Cardiac muscle cell (in vitro differentiated cells and primary cell): ENCODE measurements at regions not wholly inside any gene's neighbourhood (a gene's known extent, or its start where the extent isn't known, plus 50 kb on each side); places are given as distances from the start of the nearest gene placed in this dataset.

Source experiments
- DNase-seq, 2 donors: peaks; one replicate each; pipeline versions ENCODE4 v3.0.0 to v3.0.0-alpha.2; 2010 to 2017; ENCODE audit warnings: low read depth in 1 of 2, low spot score in 1 of 2
- H3K27ac ChIP-seq: fragments of 200-600 bp; sonication (generic); 2 replicates; pipeline ENCODE4 v1.5.1; 2016
- H3K27me3 ChIP-seq: fragments of 200-600 bp; sonication (generic); 2 replicates; pipeline ENCODE4 v1.6.0; 2016; ENCODE audit warnings: control low read depth
- H3K36me3 ChIP-seq: fragments of 200-600 bp; sonication (generic); 2 replicates; pipeline ENCODE4 v1.5.1; 2016; ENCODE audit warnings: control low read depth
- H3K4me1 ChIP-seq: fragments of 200-600 bp; sonication (generic); 2 replicates; pipeline ENCODE4 v1.8.1; 2017; ENCODE audit warnings: low read depth, mild to moderate bottlenecking, mixed run types
- H3K4me3 ChIP-seq: fragments of 200-600 bp; sonication (generic); 2 replicates; pipeline ENCODE4 v1.5.1; 2016; ENCODE audit warnings: mild to moderate bottlenecking
- H3K9me3 ChIP-seq: fragments of 200-600 bp; sonication (generic); 2 replicates; pipeline ENCODE4 v1.5.1; 2017; ENCODE audit warnings: low read depth, mild to moderate bottlenecking, control low read depth
- TF ChIP-seq, protein P1 (sequence below): IDR thresholded peaks from 2 replicates; pipeline ENCODE4 v1.5.1; 2012; ENCODE audit warnings: low read depth, mild to moderate bottlenecking, low read length

DNA sequence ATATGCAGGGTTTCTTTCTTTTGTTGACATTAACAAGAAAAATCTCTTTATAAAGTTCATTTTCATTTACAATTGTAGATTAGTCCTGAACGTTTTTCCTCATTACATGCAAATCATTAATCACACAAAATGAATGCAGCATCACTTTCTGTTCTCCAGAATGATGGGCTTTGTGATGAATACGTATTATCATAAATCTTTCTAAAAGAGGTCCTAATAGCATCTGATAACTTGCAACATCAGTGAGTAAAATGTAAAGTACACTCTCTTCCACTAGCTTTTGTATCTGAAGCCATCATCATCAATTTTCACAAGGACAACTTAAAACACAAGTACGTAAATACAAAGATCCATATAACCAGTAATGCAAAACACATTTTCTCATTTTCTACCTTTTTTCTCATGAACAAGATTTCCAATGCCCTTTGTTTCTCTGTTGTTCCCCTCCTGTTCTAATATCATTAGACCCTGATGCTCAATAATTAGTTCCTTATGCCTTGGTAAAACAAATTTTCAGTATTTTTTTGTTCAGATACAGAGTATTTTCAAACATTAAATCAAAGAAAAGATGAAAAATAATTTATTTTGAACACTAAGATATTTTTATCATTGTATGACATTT lies 437.4 kb upstream of the MIR17HG start:
- Histone ChIP-seq H3K27ac (no peak overlapping the region), H3K27me3 (no peaks in the 10 kb centered on the region), H3K36me3 (no peaks in the 10 kb centered on the region), H3K4me1 (no peaks in the 10 kb centered on the region), H3K4me3 (no peak overlapping the region), H3K9me3 (no peaks in the 10 kb centered on the region)
- TF ChIP-seq, protein P1, sequence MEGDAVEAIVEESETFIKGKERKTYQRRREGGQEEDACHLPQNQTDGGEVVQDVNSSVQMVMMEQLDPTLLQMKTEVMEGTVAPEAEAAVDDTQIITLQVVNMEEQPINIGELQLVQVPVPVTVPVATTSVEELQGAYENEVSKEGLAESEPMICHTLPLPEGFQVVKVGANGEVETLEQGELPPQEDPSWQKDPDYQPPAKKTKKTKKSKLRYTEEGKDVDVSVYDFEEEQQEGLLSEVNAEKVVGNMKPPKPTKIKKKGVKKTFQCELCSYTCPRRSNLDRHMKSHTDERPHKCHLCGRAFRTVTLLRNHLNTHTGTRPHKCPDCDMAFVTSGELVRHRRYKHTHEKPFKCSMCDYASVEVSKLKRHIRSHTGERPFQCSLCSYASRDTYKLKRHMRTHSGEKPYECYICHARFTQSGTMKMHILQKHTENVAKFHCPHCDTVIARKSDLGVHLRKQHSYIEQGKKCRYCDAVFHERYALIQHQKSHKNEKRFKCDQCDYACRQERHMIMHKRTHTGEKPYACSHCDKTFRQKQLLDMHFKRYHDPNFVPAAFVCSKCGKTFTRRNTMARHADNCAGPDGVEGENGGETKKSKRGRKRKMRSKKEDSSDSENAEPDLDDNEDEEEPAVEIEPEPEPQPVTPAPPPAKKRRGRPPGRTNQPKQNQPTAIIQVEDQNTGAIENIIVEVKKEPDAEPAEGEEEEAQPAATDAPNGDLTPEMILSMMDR: no peak
- no peak for DNase-seq

DNA sequence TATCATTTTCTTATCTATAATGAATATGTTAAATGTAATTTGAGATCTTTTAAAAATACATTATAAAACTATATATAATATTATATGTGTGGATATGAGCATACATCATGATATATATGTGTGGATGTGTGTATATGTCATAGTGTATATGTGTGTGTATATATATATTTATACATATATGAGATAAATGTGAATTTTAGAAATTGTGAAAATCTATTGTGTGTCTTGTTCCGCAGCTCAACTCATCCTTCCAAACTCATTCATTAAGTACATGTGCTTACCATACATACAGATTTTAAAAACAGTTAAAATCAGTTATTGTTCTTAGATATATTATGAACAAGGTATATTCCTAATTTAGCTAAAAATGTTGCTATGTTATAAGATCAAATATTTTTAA lies 435.2 kb upstream of the MIR17HG start:
- no peaks in the 10 kb centered on the region for H3K4me1 ChIP-seq
- H3K9me3 ChIP-seq: no peaks in the 10 kb centered on the region
- no peak for DNase-seq
- TF ChIP-seq, protein P1: no peak
- no peaks in the 10 kb centered on the region for H3K36me3 ChIP-seq
- no peak overlapping the region for H3K4me3 ChIP-seq
- H3K27ac ChIP-seq: no peak overlapping the region
- no peaks in the 10 kb centered on the region for H3K27me3 ChIP-seq

DNA sequence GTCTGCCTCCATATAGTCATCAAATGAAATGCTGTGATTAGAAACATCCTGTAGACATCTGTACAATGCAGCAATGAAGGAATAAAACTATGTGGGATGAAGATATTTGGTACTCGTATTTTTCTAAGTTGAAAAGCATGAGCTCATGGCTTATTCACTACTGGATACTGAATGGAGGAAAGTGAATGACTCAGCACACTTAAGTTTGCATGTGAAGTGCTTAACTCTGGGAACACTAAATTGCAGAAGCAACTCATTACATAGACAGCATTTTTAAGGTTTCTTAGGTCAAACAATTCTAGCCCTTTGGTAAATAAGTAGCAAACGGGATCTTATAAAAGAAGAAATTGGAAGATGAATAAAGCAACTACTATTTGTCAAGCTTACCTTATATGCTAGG lies 429.0 kb upstream of the MIR17HG start:
- H3K36me3 ChIP-seq: no peaks in the 10 kb centered on the region
- TF ChIP-seq, protein P1: no peak
- H3K4me1 ChIP-seq: no peaks in the 10 kb centered on the region
- H3K4me3 ChIP-seq: no peak overlapping the region
- peak in 1 of 2 donors; percentile 25 for DNase-seq
- no peak overlapping the region for H3K27ac ChIP-seq
- no peaks in the 10 kb centered on the region for H3K27me3 ChIP-seq
- no peaks in the 10 kb centered on the region for H3K9me3 ChIP-seq

DNA sequence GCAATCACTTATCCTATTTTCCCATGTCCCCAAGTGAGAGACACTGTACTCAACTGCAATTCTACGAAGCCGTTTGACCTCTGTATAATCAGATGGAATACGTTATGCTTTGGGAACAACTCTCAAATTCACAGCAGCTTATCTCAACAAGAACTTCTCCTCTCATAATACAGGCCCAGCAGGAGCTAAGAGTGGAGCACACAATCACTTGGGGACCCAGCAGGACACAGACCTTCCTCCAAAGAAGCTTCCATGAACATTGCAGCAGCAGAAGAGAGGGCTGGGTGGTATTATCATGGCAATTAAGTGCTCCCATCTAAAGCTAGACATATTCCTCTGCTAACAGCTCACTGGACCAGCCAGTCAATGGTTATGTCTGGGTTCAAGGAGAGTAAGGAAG lies 428.3 kb upstream of the MIR17HG start:
- TF ChIP-seq, protein P1: no peak
- no peak for DNase-seq
- Histone ChIP-seq H3K27me3 (no peaks in the 10 kb centered on the region), H3K27ac (no peak overlapping the region), H3K4me3 (no peak overlapping the region), H3K36me3 (no peaks in the 10 kb centered on the region), H3K9me3 (no peaks in the 10 kb centered on the region), H3K4me1 (no peaks in the 10 kb centered on the region)

DNA sequence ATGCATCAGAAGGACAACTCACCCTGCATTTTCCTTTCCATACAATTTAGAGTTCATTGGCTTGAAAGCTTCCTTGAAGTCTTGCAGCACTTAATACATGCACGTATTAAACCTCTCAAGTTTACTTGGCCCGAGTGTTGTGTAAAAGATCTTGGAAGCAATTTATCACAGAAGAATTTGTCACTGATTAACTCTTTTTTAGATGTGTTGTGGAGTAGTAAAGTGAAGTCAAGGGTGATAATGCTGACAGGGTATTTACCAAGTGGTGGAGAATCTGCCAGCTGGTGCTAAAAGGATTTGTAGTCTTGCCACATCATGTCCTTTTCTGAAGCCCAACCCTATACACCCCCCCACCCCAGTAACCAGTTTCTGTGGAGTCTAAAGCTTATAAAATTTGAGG lies 421.0 kb upstream of the MIR17HG start:
- Histone ChIP-seq H3K36me3 (no peaks in the 10 kb centered on the region), H3K27me3 (no peaks in the 10 kb centered on the region), H3K4me1 (peaks cover 9% of the 10 kb centered on the region), H3K4me3 (no peak overlapping the region), H3K27ac (peak overlapping the region; percentile 12), H3K9me3 (no peaks in the 10 kb centered on the region)
- TF ChIP-seq, protein P1: no peak
- peak in 1 of 2 donors; percentile 42 for DNase-seq
